HepG2 (cell line): ENCODE measurements at regions not wholly inside any gene's neighbourhood (a gene's known extent, or its start where the extent isn't known, plus 50 kb on each side); places are given as distances from the start of the nearest gene placed in this dataset.

Source experiments
- ATAC-seq: fragments of 200-7000 bp; cut with Tn5 transposase; 3 replicates; pipeline ENCODE4 v1.9.1; 2020; ENCODE audit warnings: mild to moderate bottlenecking, moderate library complexity
- BruUV-seq: library from RNA; stranded (reverse); fragments of 400-500 nt; replicated peaks from 2 replicates; lab custom pipeline; 2021; lab: Mats Ljungman, UMichigan
- CTCF ChIA-PET: fragments of 300-600 bp; formaldehyde crosslinking; extraction: SDS; loops from one replicate; lab custom pipeline; 2021; ENCODE audit warnings: low total read pairs, inconsistent platforms, low intra/inter-chr PET ratio; lab: Yijun Ruan, JAX
- POLR2A ChIA-PET: fragments of 350-600 bp; sonication (Branson Sonifier 250); formaldehyde crosslinking; loops from one replicate; lab custom pipeline; 2020; ENCODE audit warnings: antibody characterized with exemption, inconsistent platforms; lab: Yijun Ruan, JAX
- DNase-seq: peaks from one replicate; pipeline ENCODE4 v3.0.0-alpha.2; 2015; ENCODE audit warnings: low spot score
- FAIRE-seq: peaks from 3 replicates; lab custom pipeline; 2011; peaks lifted over from hg19 to GRCh38; lab: Jason Lieb, UNC
- H2AFZ ChIP-seq: one replicate; pipeline ENCODE4 v1.6.1; 2011; ENCODE audit warnings: low read length, inconsistent platforms
- H3K27ac ChIP-seq: fragments of 300-600 bp; 3 replicates; pipeline ENCODE4 v1.8.0; 2011; ENCODE audit warnings: mixed run types, mild to moderate bottlenecking, mixed read lengths, low read length, inconsistent platforms; ENCODE audit not compliant: insufficient read depth; ENCODE audit errors: extremely low read length
- H3K27me3 ChIP-seq, 2 experiments: fragments of 200-600 bp in 1 of 2; 2 replicates in 1 of 2; 3 replicates in 1 of 2; pipeline versions ENCODE4 v1.6.0 to v1.8.0; 2011; ENCODE audit warnings: low read length in 2 of 2, mild to moderate bottlenecking in 2 of 2, moderate library complexity in 2 of 2, inconsistent platforms in 1 of 2; ENCODE audit not compliant: insufficient read depth in 2 of 2, control insufficient read depth in 1 of 2
- H3K36me3 ChIP-seq, 2 experiments: fragments of 200-600 bp in 1 of 2; replicated peaks in 1 of 2; 2 replicates in 1 of 2; 3 replicates in 1 of 2; pipeline versions ENCODE4 v1.5.1 to v1.8.0; 2011; ENCODE audit warnings: low read length in 2 of 2, inconsistent platforms in 1 of 2; ENCODE audit not compliant: insufficient read depth in 2 of 2, control insufficient read depth in 1 of 2
- H3K4me1 ChIP-seq: 2 replicates; pipeline ENCODE4 v1.5.1; 2012; ENCODE audit warnings: low read length, inconsistent platforms; ENCODE audit not compliant: insufficient read depth
- H3K4me2 ChIP-seq: 2 replicates; pipeline ENCODE4 v1.6.0; 2011; ENCODE audit warnings: low read depth, low read length, inconsistent platforms
- H3K4me3 ChIP-seq, 3 experiments: fragments of 200-600 bp in 1 of 3; sonication (generic), shearing (Covaris generic) in 1 of 3; replicated peaks in 1 of 3; 2 replicates each; pipeline ENCODE4 v1.5.1; 2011 to 2016; ENCODE audit warnings: low read length in 3 of 3, inconsistent platforms in 2 of 3, low read depth in 2 of 3, mild to moderate bottlenecking in 2 of 3, control low read depth in 1 of 3, mixed read lengths in 1 of 3; ENCODE audit not compliant: insufficient read depth in 1 of 3
- H3K79me2 ChIP-seq: one replicate; pipeline ENCODE4 v1.6.1; 2011; ENCODE audit warnings: low read length, inconsistent platforms; ENCODE audit not compliant: insufficient read depth
- H3K9ac ChIP-seq: 2 replicates; pipeline ENCODE4 v1.6.0; 2011; ENCODE audit warnings: mild to moderate bottlenecking, low read depth, low read length, inconsistent platforms; ENCODE audit not compliant: insufficient read depth
- H3K9me3 ChIP-seq: 2 replicates; pipeline ENCODE4 v1.5.1; 2012; ENCODE audit warnings: mild to moderate bottlenecking, low read length
- H4K20me1 ChIP-seq: 2 replicates; pipeline ENCODE4 v1.6.0; 2011; ENCODE audit warnings: inconsistent platforms, mild to moderate bottlenecking, low read length, moderate library complexity; ENCODE audit not compliant: insufficient read depth
- ARID2 ChIP-seq: sonication (generic); formaldehyde crosslinking; IDR thresholded peaks from 2 replicates; pipeline ENCODE4 v1.8.1; 2022; ENCODE audit warnings: mild to moderate bottlenecking, missing genetic modification reagents, borderline replicate concordance
- ATF6 ChIP-seq: sonication (generic); formaldehyde crosslinking; conservative IDR thresholded peaks from 2 replicates; pipeline ENCODE4 v1.4.0; 2020; ENCODE audit warnings: missing genetic modification reagents
- ATF7-NPFF ChIP-seq: sonication (generic); formaldehyde crosslinking; IDR thresholded peaks from 2 replicates; pipeline ENCODE4 v1.8.1; 2023; ENCODE audit warnings: mild to moderate bottlenecking, low read depth, missing genetic modification reagents, moderate library complexity
- BATF2 ChIP-seq: sonication (generic); formaldehyde crosslinking; IDR thresholded peaks from 2 replicates; pipeline ENCODE4 v1.8.0; 2022; ENCODE audit warnings: mild to moderate bottlenecking, missing genetic modification reagents, moderate library complexity
- CHD2 ChIP-seq: IDR thresholded peaks from 2 replicates; pipeline ENCODE4 v1.6.1; 2011; ENCODE audit warnings: low read depth, low read length, improper control_type of control experiment
- EEA1 ChIP-seq: sonication (generic); formaldehyde crosslinking; IDR thresholded peaks from 2 replicates; pipeline ENCODE4 v1.5.1; 2020; ENCODE audit warnings: mild to moderate bottlenecking, missing genetic modification reagents, borderline replicate concordance
- GFI1 ChIP-seq: sonication (generic); formaldehyde crosslinking; IDR thresholded peaks from 2 replicates; pipeline ENCODE4 v1.5.0; 2020; ENCODE audit warnings: missing genetic modification reagents, mild to moderate bottlenecking, borderline replicate concordance
- MAFK ChIP-seq, 2 experiments: IDR thresholded peaks in 1 of 2; conservative IDR thresholded peaks in 1 of 2; 2 replicates each; pipeline ENCODE4 v1.6.1; 2011; ENCODE audit warnings: improper control_type of control experiment in 2 of 2, low read length in 2 of 2
- MIER2 ChIP-seq: IDR thresholded peaks from 2 replicates; pipeline ENCODE4 v1.6.1; 2016; ENCODE audit warnings: missing biosample characterization, missing genetic modification reagents
- REL ChIP-seq: sonication (generic); formaldehyde crosslinking; conservative IDR thresholded peaks from 2 replicates; pipeline ENCODE4 v1.8.0; 2022; ENCODE audit warnings: mild to moderate bottlenecking, missing genetic modification reagents, moderate library complexity
- SSRP1 ChIP-seq: IDR thresholded peaks from 2 replicates; pipeline ENCODE4 v1.6.1; 2016; ENCODE audit warnings: control low read depth
- ZNF496 ChIP-seq: sonication (generic); formaldehyde crosslinking; IDR thresholded peaks from 2 replicates; pipeline ENCODE4 v1.8.1; 2023; ENCODE audit warnings: mild to moderate bottlenecking, moderate library complexity, missing genetic modification reagents; ENCODE audit not compliant: insufficient replicate concordance
- WGBS: methylation state at CpG from one replicate; pipeline ENCODE4 v1.1.6; 2017; ENCODE audit warnings: low lambda C conversion rate; 5-methylcytosine and 5-hydroxymethylcytosine counted together
- in situ Hi-C: cut with HindIII; loops from 2 replicates; pipeline ENCODE4 v1.10.0; 2017; ENCODE audit warnings: low pct_unique_long_range_greater_than_20kb; ENCODE audit not compliant: extremely low pct_ligation_motif_present
- intact Hi-C: fragments of 100-400 bp; cut with micrococcal nuclease; formaldehyde crosslinking; loops from one replicate; pipeline ENCODE4 v1.10.0; 2022; ENCODE audit not compliant: unreplicated experiment
- TF ChIP-seq, protein P1 (sequence below): sonication (generic); formaldehyde crosslinking; IDR thresholded peaks from 2 replicates; pipeline ENCODE4 v1.4.0; 2020; ENCODE audit warnings: missing genetic modification reagents
- TF ChIP-seq, protein P2 (sequence below): sonication (generic); formaldehyde crosslinking; conservative IDR thresholded peaks from 2 replicates; pipeline ENCODE4 v1.4.0; 2020; ENCODE audit warnings: missing genetic modification reagents

- no peaks in the 10 kb centered on the region for H4K20me1 ChIP-seq
- WGBS: 20% methylated on average over 4 of the region's 13 CpGs
- H3K27me3 ChIP-seq: no peaks in the 10 kb centered on the region
- H3K36me3 ChIP-seq: no peaks in the 10 kb centered on the region
- H2AFZ ChIP-seq: no peak overlapping the region
- H3K79me2 ChIP-seq: no peaks in the 10 kb centered on the region
- no peaks in the 10 kb centered on the region for H3K9me3 ChIP-seq
- intact Hi-C loops (no loop called here), in situ Hi-C loops (no loop called here)
- ATAC-seq (no peak), FAIRE-seq (no peak), DNase-seq (no peak)
- H3K27ac ChIP-seq: no peak overlapping the region
- H3K9ac ChIP-seq: no peak overlapping the region
- H3K4me3 ChIP-seq: no peak overlapping the region
- no TSS peak for BruUV-seq
- ChIA-PET POLR2A (no interaction called here), CTCF (no interaction called here)
- no peak overlapping the region for H3K4me2 ChIP-seq
- no peaks in the 10 kb centered on the region for H3K4me1 ChIP-seq
- TF ChIP-seq, protein P1, sequence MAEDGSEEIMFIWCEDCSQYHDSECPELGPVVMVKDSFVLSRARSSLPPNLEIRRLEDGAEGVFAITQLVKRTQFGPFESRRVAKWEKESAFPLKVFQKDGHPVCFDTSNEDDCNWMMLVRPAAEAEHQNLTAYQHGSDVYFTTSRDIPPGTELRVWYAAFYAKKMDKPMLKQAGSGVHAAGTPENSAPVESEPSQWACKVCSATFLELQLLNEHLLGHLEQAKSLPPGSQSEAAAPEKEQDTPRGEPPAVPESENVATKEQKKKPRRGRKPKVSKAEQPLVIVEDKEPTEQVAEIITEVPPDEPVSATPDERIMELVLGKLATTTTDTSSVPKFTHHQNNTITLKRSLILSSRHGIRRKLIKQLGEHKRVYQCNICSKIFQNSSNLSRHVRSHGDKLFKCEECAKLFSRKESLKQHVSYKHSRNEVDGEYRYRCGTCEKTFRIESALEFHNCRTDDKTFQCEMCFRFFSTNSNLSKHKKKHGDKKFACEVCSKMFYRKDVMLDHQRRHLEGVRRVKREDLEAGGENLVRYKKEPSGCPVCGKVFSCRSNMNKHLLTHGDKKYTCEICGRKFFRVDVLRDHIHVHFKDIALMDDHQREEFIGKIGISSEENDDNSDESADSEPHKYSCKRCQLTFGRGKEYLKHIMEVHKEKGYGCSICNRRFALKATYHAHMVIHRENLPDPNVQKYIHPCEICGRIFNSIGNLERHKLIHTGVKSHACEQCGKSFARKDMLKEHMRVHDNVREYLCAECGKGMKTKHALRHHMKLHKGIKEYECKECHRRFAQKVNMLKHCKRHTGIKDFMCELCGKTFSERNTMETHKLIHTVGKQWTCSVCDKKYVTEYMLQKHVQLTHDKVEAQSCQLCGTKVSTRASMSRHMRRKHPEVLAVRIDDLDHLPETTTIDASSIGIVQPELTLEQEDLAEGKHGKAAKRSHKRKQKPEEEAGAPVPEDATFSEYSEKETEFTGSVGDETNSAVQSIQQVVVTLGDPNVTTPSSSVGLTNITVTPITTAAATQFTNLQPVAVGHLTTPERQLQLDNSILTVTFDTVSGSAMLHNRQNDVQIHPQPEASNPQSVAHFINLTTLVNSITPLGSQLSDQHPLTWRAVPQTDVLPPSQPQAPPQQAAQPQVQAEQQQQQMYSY (CRISPR knock-in tag): no peak
- no peak for TF ChIP-seq GFI1 (CRISPR knock-in tag)
- no peak for TF ChIP-seq ATF7-NPFF
- no peak for TF ChIP-seq ATF6 (CRISPR knock-in tag)
- no peak for TF ChIP-seq CHD2
- TF ChIP-seq REL (CRISPR knock-in tag): no peak
- TF ChIP-seq, protein P2, sequence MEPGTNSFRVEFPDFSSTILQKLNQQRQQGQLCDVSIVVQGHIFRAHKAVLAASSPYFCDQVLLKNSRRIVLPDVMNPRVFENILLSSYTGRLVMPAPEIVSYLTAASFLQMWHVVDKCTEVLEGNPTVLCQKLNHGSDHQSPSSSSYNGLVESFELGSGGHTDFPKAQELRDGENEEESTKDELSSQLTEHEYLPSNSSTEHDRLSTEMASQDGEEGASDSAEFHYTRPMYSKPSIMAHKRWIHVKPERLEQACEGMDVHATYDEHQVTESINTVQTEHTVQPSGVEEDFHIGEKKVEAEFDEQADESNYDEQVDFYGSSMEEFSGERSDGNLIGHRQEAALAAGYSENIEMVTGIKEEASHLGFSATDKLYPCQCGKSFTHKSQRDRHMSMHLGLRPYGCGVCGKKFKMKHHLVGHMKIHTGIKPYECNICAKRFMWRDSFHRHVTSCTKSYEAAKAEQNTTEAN (CRISPR knock-in tag): no peak
- no peak for TF ChIP-seq BATF2 (CRISPR knock-in tag)
- TF ChIP-seq EEA1 (CRISPR knock-in tag): no peak
- TF ChIP-seq MIER2 (CRISPR knock-in tag): no peak
- no peak for TF ChIP-seq SSRP1 (CRISPR knock-in tag)
- TF ChIP-seq MAFK (conservative IDR thresholded peaks at IDR 0.05 in 1 of 2, IDR thresholded peaks at IDR 0.05 in 1 of 2; ENCODE audit: low read length in 2 of 2): no peak
- no peak for TF ChIP-seq ZNF496 (CRISPR knock-in tag)
- no peak for TF ChIP-seq ARID2 (CRISPR knock-in tag)
These were observed 152.9 kb upstream of the IRX2 start for GRCh38 chr5:2904399-2904798.
